ENCODE measurements at regions not wholly inside any gene's neighbourhood (a gene's known extent, or its start where the extent isn't known, plus 50 kb on each side); places are given as distances from the start of the nearest gene placed in this dataset.

GRCh38 chr2:215787025-215787424 lies 226.3 kb downstream of the MREG start:
- TF ChIP-seq CTCF (IDR thresholded peaks at IDR 0.05) (no peak), POLR2A (IDR thresholded peaks at IDR 0.05) (no peak)
